H1 (cell line): ENCODE measurements at regions not wholly inside any gene's neighbourhood (a gene's known extent, or its start where the extent isn't known, plus 50 kb on each side); places are given as distances from the start of the nearest gene placed in this dataset.

ENCODE experiments used
- CHD1 ChIP-seq: IDR thresholded peaks from 2 replicates; pipeline ENCODE4 v1.6.1; 2012; ENCODE audit warnings: low read depth, low read length, improper control_type of control experiment
- CHD2 ChIP-seq: IDR thresholded peaks from 2 replicates; pipeline ENCODE4 v1.6.1; 2012; ENCODE audit warnings: low read length, improper control_type of control experiment
- CREB1 ChIP-seq: IDR thresholded peaks from 2 replicates; pipeline ENCODE4 v1.6.1; 2012; ENCODE audit warnings: inconsistent platforms

GRCh38 chr1:104852151-104852550 lies 1102.5 kb downstream of the AMY1C start (continued):
- TF ChIP-seq CREB1 (no peak), CHD2 (no peak), CHD1 (no peak)
